GM12891 (cell line): ENCODE measurements at regions not wholly inside any gene's neighbourhood (a gene's known extent, or its start where the extent isn't known, plus 50 kb on each side); places are given as distances from the start of the nearest gene placed in this dataset.

ENCODE experiments used
- POLR2A ChIP-seq: IDR thresholded peaks from 2 replicates; pipeline ENCODE4 v1.6.1; 2011; ENCODE audit warnings: low read depth, low read length, control low read depth
- POLR2AphosphoS5 ChIP-seq: IDR thresholded peaks from 2 replicates; pipeline ENCODE4 v1.6.1; 2011; ENCODE audit warnings: low read depth, low read length, control low read depth

DNA sequence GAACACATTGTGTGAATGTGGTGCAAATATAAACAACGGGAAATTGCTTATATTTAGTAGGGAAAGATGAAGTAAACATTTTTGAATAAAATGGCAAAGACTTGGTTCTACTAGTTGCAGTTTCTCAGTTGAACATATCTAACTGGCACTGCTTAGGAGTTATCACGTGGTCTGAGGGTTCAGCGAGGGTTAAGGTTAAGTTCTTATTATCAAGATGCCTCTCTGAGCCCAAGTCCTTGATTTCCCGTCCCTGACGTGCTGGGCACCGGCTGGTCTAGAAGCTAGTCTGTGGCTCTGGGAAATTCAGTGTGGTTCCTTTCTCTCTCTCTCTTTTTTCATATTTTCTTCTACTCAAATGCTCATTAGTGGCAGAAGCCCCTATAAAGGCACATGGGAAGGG is 81.6 kb upstream of the PITX1 start:
- TF ChIP-seq POLR2A, result no peak
- no peak for TF ChIP-seq POLR2AphosphoS5
